H9 (cell line): ENCODE measurements at regions not wholly inside any gene's neighbourhood (a gene's known extent, or its start where the extent isn't known, plus 50 kb on each side); places are given as distances from the start of the nearest gene placed in this dataset.

Experiments
- DNase-seq: peaks from one replicate; pipeline ENCODE4 v3.0.0-alpha.2; 2017
- H2AFZ ChIP-seq: one replicate; pipeline ENCODE4 v1.6.1; 2013; ENCODE audit warnings: mild to moderate bottlenecking, low read length, control low read depth, moderate library complexity
- H2AK5ac ChIP-seq: 2 replicates; pipeline ENCODE4 v1.6.1; 2013; ENCODE audit warnings: low read length, control low read depth, mixed read lengths; ENCODE audit not compliant: insufficient read length
- H2BK120ac ChIP-seq: one replicate; pipeline ENCODE4 v1.6.1; 2013; ENCODE audit warnings: low read depth, mild to moderate bottlenecking, low read length, control low read depth, inconsistent platforms; ENCODE audit not compliant: poor library complexity, severe bottlenecking
- H2BK12ac ChIP-seq: 2 replicates; pipeline ENCODE4 v1.6.1; 2013; ENCODE audit warnings: low read length, control low read depth, mixed read lengths, low read depth; ENCODE audit not compliant: insufficient read length
- H2BK15ac ChIP-seq: 2 replicates; pipeline ENCODE4 v1.6.1; 2013; ENCODE audit warnings: low read depth, low read length, control low read depth
- H2BK20ac ChIP-seq: one replicate; pipeline ENCODE4 v1.6.1; 2013; ENCODE audit warnings: low read depth, mild to moderate bottlenecking, low read length, control low read depth, inconsistent platforms; ENCODE audit not compliant: poor library complexity, severe bottlenecking
- H2BK5ac ChIP-seq: 2 replicates; pipeline ENCODE4 v1.6.1; 2013; ENCODE audit warnings: low read length, control low read depth, mixed read lengths; ENCODE audit not compliant: insufficient read length
- H3K14ac ChIP-seq: 2 replicates; pipeline ENCODE4 v1.6.1; 2013; ENCODE audit warnings: low read length, control low read depth; ENCODE audit not compliant: insufficient read depth
- H3K18ac ChIP-seq: 2 replicates; pipeline ENCODE4 v1.6.1; 2013; ENCODE audit warnings: low read depth, mild to moderate bottlenecking, mixed read lengths, low read length, control low read depth; ENCODE audit not compliant: insufficient read length
- H3K23ac ChIP-seq: 2 replicates; pipeline ENCODE4 v1.6.1; 2013; ENCODE audit warnings: low read length, control low read depth, mixed read lengths, low read depth; ENCODE audit not compliant: insufficient read length
- H3K23me2 ChIP-seq: 2 replicates; pipeline ENCODE4 v1.6.1; 2013; ENCODE audit warnings: low read depth, mild to moderate bottlenecking, mixed read lengths, low read length, control low read depth; ENCODE audit not compliant: insufficient read length, poor library complexity, severe bottlenecking
- H3K27ac ChIP-seq: 2 replicates; pipeline ENCODE4 v1.5.1; 2013; ENCODE audit warnings: low read length, control low read depth, mixed read lengths, low read depth; ENCODE audit not compliant: insufficient read length
- H3K27me3 ChIP-seq: 2 replicates; pipeline ENCODE4 v1.6.1; 2013; ENCODE audit warnings: low read length, control low read depth, inconsistent platforms; ENCODE audit not compliant: insufficient read depth
- H3K4ac ChIP-seq: 2 replicates; pipeline ENCODE4 v1.6.1; 2013; ENCODE audit warnings: low read depth, mild to moderate bottlenecking, control low read depth, inconsistent platforms, low read length, moderate library complexity
- H3K4me1 ChIP-seq: 2 replicates; pipeline ENCODE4 v1.6.1; 2013; ENCODE audit warnings: low read length, control low read depth, inconsistent platforms; ENCODE audit not compliant: insufficient read depth
- H3K4me2 ChIP-seq: 2 replicates; pipeline ENCODE4 v1.6.1; 2013; ENCODE audit warnings: low read length, control low read depth, mixed read lengths; ENCODE audit not compliant: insufficient read length, insufficient read depth
- H3K56ac ChIP-seq: 2 replicates; pipeline ENCODE4 v1.6.1; 2013; ENCODE audit warnings: low read depth, mild to moderate bottlenecking, mixed read lengths, low read length, control low read depth; ENCODE audit not compliant: insufficient read length
- H3K79me1 ChIP-seq: 2 replicates; pipeline ENCODE4 v1.6.1; 2013; ENCODE audit warnings: low read depth, mild to moderate bottlenecking, moderate library complexity, low read length, control low read depth, inconsistent platforms; ENCODE audit not compliant: insufficient read depth, poor library complexity, severe bottlenecking
- H3K79me2 ChIP-seq: 2 replicates; pipeline ENCODE4 v1.6.1; 2013; ENCODE audit warnings: low read length, control low read depth, inconsistent platforms; ENCODE audit not compliant: insufficient read depth
- H3K9ac ChIP-seq: 2 replicates; pipeline ENCODE4 v1.6.1; 2013; ENCODE audit warnings: low read length, control low read depth, mixed read lengths; ENCODE audit not compliant: insufficient read length; ENCODE audit errors: extremely low read depth
- H3K9me3 ChIP-seq: one replicate; pipeline ENCODE4 v1.6.1; 2013; ENCODE audit warnings: low read depth, low read length, inconsistent platforms; ENCODE audit not compliant: control insufficient read depth
- H3T11ph ChIP-seq: one replicate; pipeline ENCODE4 v1.6.1; 2013; ENCODE audit warnings: mild to moderate bottlenecking, low read length, control low read depth, inconsistent platforms
- H4K20me1 ChIP-seq: one replicate; pipeline ENCODE4 v1.6.1; 2013; ENCODE audit not compliant: control insufficient read depth, insufficient read length, insufficient read depth
- H4K5ac ChIP-seq: 2 replicates; pipeline ENCODE4 v1.6.1; 2013; ENCODE audit warnings: low read depth, mild to moderate bottlenecking, mixed read lengths, low read length, control low read depth; ENCODE audit not compliant: insufficient read length
- H4K8ac ChIP-seq: replicated peaks from 2 replicates; pipeline ENCODE4 v1.6.1; 2013; ENCODE audit warnings: low read length, control low read depth, mixed read lengths, low read depth; ENCODE audit not compliant: insufficient read length
- H4K91ac ChIP-seq: 2 replicates; pipeline ENCODE4 v1.6.1; 2013; ENCODE audit warnings: low read depth, mild to moderate bottlenecking, moderate library complexity, mixed read lengths, low read length, control low read depth; ENCODE audit not compliant: insufficient read length
- H3K27ac Mint-ChIP-seq, 3 experiments: 2 replicates in 2 of 3; 3 replicates in 1 of 3; pipeline ENCODE4 v1.8.0; 2020 to 2021; ENCODE audit warnings: mixed read lengths in 3 of 3, mild to moderate bottlenecking in 1 of 3, moderate library complexity in 1 of 3
- H3K27me3 Mint-ChIP-seq: 2 replicates; pipeline ENCODE4 v1.8.0; 2021; ENCODE audit warnings: low read depth, mild to moderate bottlenecking, moderate library complexity, mixed read lengths
- H3K36me3 Mint-ChIP-seq, 3 experiments: 2 replicates in 2 of 3; 3 replicates in 1 of 3; pipeline ENCODE4 v1.8.0; 2020 to 2021; ENCODE audit warnings: low read depth in 3 of 3, mixed read lengths in 3 of 3; ENCODE audit not compliant: insufficient read depth in 1 of 3
- H3K4me1 Mint-ChIP-seq, 2 experiments: 2 replicates each; pipeline ENCODE4 v1.8.0; 2020; ENCODE audit warnings: mixed read lengths in 2 of 2
- H3K4me3 Mint-ChIP-seq, 2 experiments: 2 replicates in 1 of 2; 3 replicates in 1 of 2; pipeline ENCODE4 v1.8.0; 2020 to 2021; ENCODE audit warnings: mild to moderate bottlenecking in 2 of 2, mixed read lengths in 2 of 2, moderate library complexity in 1 of 2
- H3K9me3 Mint-ChIP-seq, 2 experiments: 2 replicates in 1 of 2; 3 replicates in 1 of 2; pipeline ENCODE4 v1.8.0; 2020; ENCODE audit warnings: mild to moderate bottlenecking in 2 of 2, mixed read lengths in 2 of 2, moderate library complexity in 1 of 2
- CTCF ChIP-seq: fragments of 200-600 bp; sonication (generic); conservative IDR thresholded peaks from 3 replicates; pipeline ENCODE4 v1.8.0; 2021; ENCODE audit warnings: antibody characterized with exemption, mild to moderate bottlenecking

- Histone ChIP-seq H4K8ac (no peak overlapping the region), H3K9me3 (no peaks in the 10 kb centered on the region), H2BK15ac (no peak overlapping the region), H3K4me2 (no peak overlapping the region), H3K27me3 (no peaks in the 10 kb centered on the region), H3K23me2 (no peaks in the 10 kb centered on the region), H3K79me1 (no peaks in the 10 kb centered on the region), H3K79me2 (no peaks in the 10 kb centered on the region), H4K20me1 (no peaks in the 10 kb centered on the region), H3K4ac (no peak overlapping the region), H2BK5ac (no peak overlapping the region), H2BK20ac (no peak overlapping the region), H3K4me1 (no peaks in the 10 kb centered on the region), H3K18ac (no peak overlapping the region), H3T11ph (no peak overlapping the region), H4K5ac (no peak overlapping the region), H2BK120ac (no peak overlapping the region), H3K27ac (no peak overlapping the region), H3K14ac (no peak overlapping the region), H2BK12ac (no peak overlapping the region), H4K91ac (no peak overlapping the region), H3K56ac (no peak overlapping the region), H3K9ac (no peak overlapping the region), H2AFZ (no peak overlapping the region), H2AK5ac (no peak overlapping the region), H3K23ac (no peak overlapping the region)
- Mint-ChIP-seq H3K36me3 (no peaks in the 10 kb centered on the region), H3K27me3 (no peaks in the 10 kb centered on the region; the same call in 1 of the 2 replicates), H3K4me1 (peaks cover 3 to 4% of the 10 kb centered on the region in 2 experiments; a peak in 2 of 4 replicates), H3K9me3 (no peaks in the 10 kb centered on the region), H3K27ac (peak overlapping the region in 1 of 3 experiments; percentile 3; a peak in 1 of 7 replicates), H3K4me3 (no peak overlapping the region)
- no peak for DNase-seq
- TF ChIP-seq CTCF: no peak
Measured at GRCh38 chr9:101991926-101992325, 253.5 kb upstream of the GRIN3A start.
